ENCODE measurements at regions not wholly inside any gene's neighbourhood (a gene's known extent, or its start where the extent isn't known, plus 50 kb on each side); places are given as distances from the start of the nearest gene placed in this dataset.

GRCh38 chr14:30355431-30355913, 203.5 kb upstream of the G2E3 start:
- no peak for TF ChIP-seq CTCF (IDR thresholded peaks at IDR 0.05)
- TF ChIP-seq POLR2A (IDR thresholded peaks at IDR 0.05) = no peak

Data from lower leg skin (tissue), 3 donors.